ENCODE measurements at regions not wholly inside any gene's neighbourhood (a gene's known extent, or its start where the extent isn't known, plus 50 kb on each side); places are given as distances from the start of the nearest gene placed in this dataset.
"Not testable (repeated sequence)": the region's sequence is repeated elsewhere in the genome, so short reads cannot be mapped to it uniquely, and the experiment has no call there.

DNA sequence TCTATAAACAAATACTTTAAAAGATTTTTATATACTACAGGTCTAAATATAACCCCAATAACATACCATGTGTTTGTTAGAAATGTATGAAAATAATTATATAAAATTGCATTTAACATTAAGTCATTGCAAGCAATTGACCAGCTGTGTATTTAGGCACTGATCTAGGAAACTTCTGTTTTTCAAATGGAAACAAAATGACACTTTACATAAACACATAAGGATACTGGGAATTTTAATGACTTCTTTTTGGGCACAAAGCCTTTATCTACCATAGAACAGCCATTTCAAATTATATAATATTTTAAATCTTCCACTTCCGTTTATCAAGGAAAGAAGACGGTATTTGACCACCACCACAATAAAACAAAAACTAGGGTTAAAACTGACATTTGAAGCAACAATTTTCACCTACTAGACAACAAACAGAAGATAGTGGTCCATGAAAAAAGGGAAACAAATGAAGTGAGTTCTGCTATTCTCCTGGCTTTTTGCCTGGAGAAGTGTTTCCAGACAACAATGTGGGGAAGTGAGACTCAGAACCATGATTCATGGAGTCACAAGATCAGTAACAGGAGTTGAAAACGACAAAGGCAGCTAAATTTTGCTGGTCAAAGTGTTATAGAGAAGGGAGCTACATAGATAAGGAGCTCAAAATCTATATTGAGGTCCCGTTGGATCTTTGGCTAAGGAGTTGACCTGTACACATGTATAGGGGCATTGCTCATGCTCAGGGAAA, 475.1 kb downstream of the TRHDE start:
- TF ChIP-seq, protein P1, sequence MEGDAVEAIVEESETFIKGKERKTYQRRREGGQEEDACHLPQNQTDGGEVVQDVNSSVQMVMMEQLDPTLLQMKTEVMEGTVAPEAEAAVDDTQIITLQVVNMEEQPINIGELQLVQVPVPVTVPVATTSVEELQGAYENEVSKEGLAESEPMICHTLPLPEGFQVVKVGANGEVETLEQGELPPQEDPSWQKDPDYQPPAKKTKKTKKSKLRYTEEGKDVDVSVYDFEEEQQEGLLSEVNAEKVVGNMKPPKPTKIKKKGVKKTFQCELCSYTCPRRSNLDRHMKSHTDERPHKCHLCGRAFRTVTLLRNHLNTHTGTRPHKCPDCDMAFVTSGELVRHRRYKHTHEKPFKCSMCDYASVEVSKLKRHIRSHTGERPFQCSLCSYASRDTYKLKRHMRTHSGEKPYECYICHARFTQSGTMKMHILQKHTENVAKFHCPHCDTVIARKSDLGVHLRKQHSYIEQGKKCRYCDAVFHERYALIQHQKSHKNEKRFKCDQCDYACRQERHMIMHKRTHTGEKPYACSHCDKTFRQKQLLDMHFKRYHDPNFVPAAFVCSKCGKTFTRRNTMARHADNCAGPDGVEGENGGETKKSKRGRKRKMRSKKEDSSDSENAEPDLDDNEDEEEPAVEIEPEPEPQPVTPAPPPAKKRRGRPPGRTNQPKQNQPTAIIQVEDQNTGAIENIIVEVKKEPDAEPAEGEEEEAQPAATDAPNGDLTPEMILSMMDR (conservative IDR thresholded peaks at IDR 0.05; ENCODE audit: low read depth, low read length): no peak
- peak; percentile 6 for DNase-seq (ENCODE audit: low read depth)
- no peak overlapping the region for H3K4me3 ChIP-seq (ENCODE audit: low read length)

DNA sequence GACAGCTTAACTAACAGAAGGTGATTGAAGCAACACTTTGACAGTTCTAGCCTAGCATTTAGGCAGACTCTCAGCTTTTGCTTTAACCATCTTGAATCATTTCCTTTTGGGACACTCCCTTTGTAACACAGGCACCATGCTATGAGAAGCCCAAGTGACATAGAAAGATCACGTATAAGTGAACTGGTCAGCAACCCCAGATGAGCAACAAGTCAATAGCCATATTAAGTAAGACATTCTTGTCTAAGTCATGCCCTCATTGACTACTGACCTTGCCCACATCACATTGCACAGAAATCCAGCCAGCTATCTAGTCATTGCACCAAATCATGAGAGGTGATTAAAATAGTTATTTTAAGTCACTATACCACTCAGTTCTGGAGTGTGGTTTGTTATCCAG, 476.8 kb downstream of the TRHDE start:
- no peak overlapping the region for H3K4me3 ChIP-seq (ENCODE audit: low read length)
- TF ChIP-seq, protein P1 (conservative IDR thresholded peaks at IDR 0.05; ENCODE audit: low read depth, low read length): no peak
- DNase-seq (ENCODE audit: low read depth): no peak

DNA sequence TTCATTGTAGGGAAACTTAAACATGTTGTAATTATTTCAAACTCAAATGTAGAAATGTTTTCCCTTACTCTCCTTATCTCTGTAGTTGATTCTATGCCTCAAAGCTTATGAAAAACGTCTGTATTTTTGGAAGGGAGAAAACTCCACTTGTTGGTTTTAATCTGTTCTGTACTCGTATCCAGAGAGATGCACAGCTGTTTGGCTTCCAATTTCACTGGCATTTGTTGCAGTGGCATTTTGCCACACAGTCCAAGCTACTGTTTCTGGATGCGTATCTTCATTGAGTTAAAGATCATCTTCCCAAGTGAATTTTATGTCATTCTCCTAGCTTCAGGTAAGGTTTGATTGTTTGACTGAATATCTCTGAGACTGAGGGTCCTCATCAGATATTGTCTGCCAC, 481.4 kb downstream of the TRHDE start:
- H3K4me3 ChIP-seq (ENCODE audit: low read length): no peak overlapping the region
- no peak for DNase-seq (ENCODE audit: low read depth)
- TF ChIP-seq, protein P1 (conservative IDR thresholded peaks at IDR 0.05; ENCODE audit: low read depth, low read length): no peak

DNA sequence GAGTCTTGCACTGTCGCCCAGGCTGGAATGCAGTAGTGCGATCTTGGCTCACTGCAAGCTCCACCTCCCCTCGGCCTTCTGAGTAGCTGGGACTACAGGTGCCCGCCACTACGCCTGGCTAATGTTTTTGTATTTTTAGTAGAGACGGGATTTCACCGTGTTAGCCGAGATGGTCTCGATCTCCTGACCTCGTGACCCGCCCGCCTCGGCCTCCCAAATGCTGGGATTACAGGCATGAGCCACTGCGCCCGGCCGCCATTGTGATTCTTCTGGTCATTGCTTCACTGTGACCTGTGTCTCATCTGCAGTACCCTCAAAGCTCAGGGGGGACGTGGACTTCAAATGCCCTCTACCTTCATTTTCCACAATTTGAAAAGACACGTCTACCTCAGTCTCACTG, 481.9 kb downstream of the TRHDE start:
- DNase-seq (ENCODE audit: low read depth): not testable (repeated sequence)

DNA sequence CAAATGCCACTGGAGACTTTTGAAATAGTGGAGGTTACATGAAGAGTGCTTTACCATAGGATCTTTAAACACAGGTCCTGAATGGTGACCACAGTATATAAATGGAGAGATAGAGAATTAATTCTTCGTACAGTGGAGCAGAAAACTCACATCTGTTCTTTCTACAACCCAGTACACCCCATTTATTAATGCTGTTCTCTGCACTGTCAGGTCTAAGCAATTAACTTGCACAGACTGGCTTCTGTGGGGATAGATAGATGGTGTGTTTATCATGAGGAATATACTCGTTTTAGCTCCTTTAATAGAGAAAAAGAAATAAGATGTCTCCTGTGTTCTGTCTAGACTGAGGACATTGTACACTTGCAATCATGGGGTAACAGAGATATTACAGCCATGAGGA, 494.3 kb downstream of the TRHDE start:
- H3K4me3 ChIP-seq (ENCODE audit: low read length): no peak overlapping the region
- TF ChIP-seq, protein P1 (conservative IDR thresholded peaks at IDR 0.05; ENCODE audit: low read depth, low read length): no peak
- DNase-seq (ENCODE audit: low read depth): no peak

More for the DNA sequence above, 481.9 kb downstream of the TRHDE start:
- H3K4me3 ChIP-seq (ENCODE audit: low read length): not testable (repeated sequence)

DNA sequence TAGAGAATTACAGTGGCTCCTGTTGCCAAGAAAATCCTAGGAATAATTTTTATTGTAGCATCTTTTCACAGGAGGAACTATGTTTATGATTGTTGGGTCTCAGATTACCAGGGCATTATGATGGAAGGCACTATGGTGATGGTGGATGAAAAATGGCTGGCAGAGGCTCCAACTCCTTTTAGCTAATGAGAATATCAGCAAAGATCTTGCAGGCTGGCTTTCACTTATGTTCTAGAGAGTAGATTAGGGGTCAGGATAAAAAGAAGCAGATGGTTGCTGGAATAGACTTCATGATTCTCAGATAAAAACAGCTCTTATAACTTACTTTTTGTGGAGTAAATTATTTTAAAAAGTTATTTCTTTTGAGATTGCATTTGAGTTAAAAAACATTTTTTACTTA, 501.9 kb downstream of the TRHDE start:
- no peak overlapping the region for H3K4me3 ChIP-seq (ENCODE audit: low read length)
- TF ChIP-seq, protein P1 (conservative IDR thresholded peaks at IDR 0.05; ENCODE audit: low read depth, low read length): no peak
- no peak for DNase-seq (ENCODE audit: low read depth)

DNA sequence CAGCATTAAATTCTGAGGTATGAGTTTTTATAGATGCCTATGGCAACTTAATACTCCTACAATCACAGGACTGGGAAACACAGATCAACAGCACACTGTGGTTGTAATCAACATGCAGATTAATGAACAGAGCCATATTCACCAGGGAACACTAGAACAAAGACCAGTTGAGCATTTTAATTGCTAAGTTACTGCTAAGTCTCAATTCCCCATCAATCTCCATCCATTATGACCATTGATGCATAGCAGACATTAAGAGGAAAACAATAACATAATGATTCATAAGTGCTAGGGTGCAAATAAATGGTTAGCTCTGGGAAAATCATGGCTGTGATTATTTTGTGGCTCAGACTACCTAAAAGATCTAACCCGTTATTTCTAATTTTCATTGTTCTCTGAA, 505.6 kb downstream of the TRHDE start:
- TF ChIP-seq, protein P1 (conservative IDR thresholded peaks at IDR 0.05; ENCODE audit: low read depth, low read length): no peak
- no peak overlapping the region for H3K4me3 ChIP-seq (ENCODE audit: low read length)
- DNase-seq (ENCODE audit: low read depth): no peak

Measured in retinal pigment epithelial cell (primary cell).